OCI-LY3 (cell line): ENCODE measurements at regions not wholly inside any gene's neighbourhood (a gene's known extent, or its start where the extent isn't known, plus 50 kb on each side); places are given as distances from the start of the nearest gene placed in this dataset.

Source experiments
- H2AFZ ChIP-seq: fragments of 200-600, 300-600 bp; shearing (Covaris generic); 2 replicates; pipeline ENCODE4 v1.6.0; 2014; ENCODE audit warnings: antibody characterized with exemption, low read depth, low read length
- H3K27ac ChIP-seq: fragments of 200-600, 300-600 bp; sonication (generic); 2 replicates; pipeline ENCODE4 v1.5.1; 2014; ENCODE audit warnings: mild to moderate bottlenecking, low read length, moderate library complexity, mixed read lengths
- H3K27me3 ChIP-seq: fragments of 200-600, 300-600 bp; sonication (generic); 2 replicates; pipeline ENCODE4 v1.6.1; 2014; ENCODE audit warnings: low read depth, low read length, mixed read lengths
- H3K36me3 ChIP-seq: fragments of 200-600, 300-600 bp; sonication (generic); replicated peaks from 2 replicates; pipeline ENCODE3; 2014; ENCODE audit warnings: low read depth, low read length, mixed read lengths
- H3K4me1 ChIP-seq: fragments of 300-600, 200-600 bp; sonication (generic); 2 replicates; pipeline ENCODE4 v1.6.1; 2014; ENCODE audit warnings: low read length, mixed read lengths
- H3K4me2 ChIP-seq: fragments of 200-600, 300-600 bp; sonication (generic); 2 replicates; pipeline ENCODE4 v1.6.1; 2014; ENCODE audit warnings: low read length, mixed read lengths
- H3K4me3 ChIP-seq: fragments of 300-600, 200-600 bp; sonication (generic); 2 replicates; pipeline ENCODE4 v1.5.1; 2014; ENCODE audit warnings: antibody characterized with exemption, mild to moderate bottlenecking, low read length, moderate library complexity
- H3K79me2 ChIP-seq: fragments of 300-600, 200-600 bp; shearing (Covaris generic); 2 replicates; pipeline ENCODE4 v1.6.1; 2014; ENCODE audit warnings: mild to moderate bottlenecking, low read length, mixed read lengths
- H3K9ac ChIP-seq: fragments of 300-600, 200-600 bp; shearing (Covaris generic); 2 replicates; pipeline ENCODE4 v1.6.0; 2014; ENCODE audit warnings: mild to moderate bottlenecking, low read length, moderate library complexity
- H3K9me3 ChIP-seq: fragments of 200-600, 300-600 bp; shearing (Covaris generic); 2 replicates; pipeline ENCODE4 v1.6.1; 2014; ENCODE audit warnings: low read length, mixed read lengths; ENCODE audit not compliant: insufficient read depth
- H4K20me1 ChIP-seq: fragments of 200-600, 300-600 bp; sonication (generic); 2 replicates; pipeline ENCODE4 v1.6.1; 2016; ENCODE audit warnings: low read length, mixed read lengths; ENCODE audit not compliant: insufficient read depth
- CTCF ChIP-seq: fragments of 200-600, 300-600 bp; sonication (generic); IDR thresholded peaks from 2 replicates; pipeline ENCODE4 v1.5.1; 2014; ENCODE audit warnings: antibody characterized with exemption, low read length, low read depth
- EZH2phosphoT487 ChIP-seq: fragments of 200-600 bp; shearing (Covaris generic); IDR thresholded peaks from 2 replicates; pipeline ENCODE4 v1.6.1; 2018; ENCODE audit warnings: antibody characterized with exemption, mixed run types, low read depth

GRCh38 chr13:47408546-47409319, 511.9 kb upstream of the HTR2A start:
- Histone ChIP-seq H3K9me3 (no peaks in the 10 kb centered on the region), H3K4me3 (no peak overlapping the region), H3K79me2 (no peaks in the 10 kb centered on the region), H3K36me3 (no peaks in the 10 kb centered on the region), H4K20me1 (no peaks in the 10 kb centered on the region), H3K9ac (no peak overlapping the region), H2AFZ (no peak overlapping the region), H3K27me3 (no peaks in the 10 kb centered on the region), H3K4me1 (no peaks in the 10 kb centered on the region), H3K4me2 (no peak overlapping the region), H3K27ac (no peak overlapping the region)
- TF ChIP-seq EZH2phosphoT487 (no peak), CTCF (no peak)

GRCh38 chr13:47407808-47408207, 511.0 kb upstream of the HTR2A start:
- no peaks in the 10 kb centered on the region for H3K9me3 ChIP-seq
- H3K27me3 ChIP-seq: no peaks in the 10 kb centered on the region
- H3K79me2 ChIP-seq: no peaks in the 10 kb centered on the region
- no peaks in the 10 kb centered on the region for H3K36me3 ChIP-seq
- no peak overlapping the region for H3K9ac ChIP-seq
- H3K4me2 ChIP-seq: no peak overlapping the region
- H3K27ac ChIP-seq: no peak overlapping the region
- no peak overlapping the region for H3K4me3 ChIP-seq
- no peak overlapping the region for H2AFZ ChIP-seq
- TF ChIP-seq CTCF: no peak
- TF ChIP-seq EZH2phosphoT487: no peak
- no peaks in the 10 kb centered on the region for H4K20me1 ChIP-seq
- no peaks in the 10 kb centered on the region for H3K4me1 ChIP-seq

GRCh38 chr13:47399599-47399998, 502.7 kb upstream of the HTR2A start:
- no peaks in the 10 kb centered on the region for H4K20me1 ChIP-seq
- H3K36me3 ChIP-seq: no peaks in the 10 kb centered on the region
- H3K27me3 ChIP-seq: 0 out of 2 replicates have a peak, but pooled peaks cover 5% of the 10 kb centered on the region
- no peak overlapping the region for H3K9ac ChIP-seq
- H3K27ac ChIP-seq: no peak overlapping the region
- no peak overlapping the region for H3K4me3 ChIP-seq
- H2AFZ ChIP-seq: no peak overlapping the region
- H3K4me2 ChIP-seq: no peak overlapping the region
- TF ChIP-seq EZH2phosphoT487: no peak
- TF ChIP-seq CTCF: no peak
- H3K79me2 ChIP-seq: no peaks in the 10 kb centered on the region
- H3K4me1 ChIP-seq: no peaks in the 10 kb centered on the region
- no peaks in the 10 kb centered on the region for H3K9me3 ChIP-seq

GRCh38 chr13:47397739-47398138, 500.9 kb upstream of the HTR2A start:
- TF ChIP-seq CTCF (no peak), EZH2phosphoT487 (no peak)
- no peaks in the 10 kb centered on the region for H3K9me3 ChIP-seq
- no peaks in the 10 kb centered on the region for H3K36me3 ChIP-seq
- H3K4me2 ChIP-seq: no peak overlapping the region
- H3K4me1 ChIP-seq: no peaks in the 10 kb centered on the region
- H3K4me3 ChIP-seq: no peak overlapping the region
- no peak overlapping the region for H3K27ac ChIP-seq
- 0 out of 2 replicates have a peak, but pooled peaks cover 5% of the 10 kb centered on the region for H3K27me3 ChIP-seq
- H3K9ac ChIP-seq: no peak overlapping the region
- no peaks in the 10 kb centered on the region for H4K20me1 ChIP-seq
- H3K79me2 ChIP-seq: no peaks in the 10 kb centered on the region
- H2AFZ ChIP-seq: no peak overlapping the region
